ENCODE measurements at regions not wholly inside any gene's neighbourhood (a gene's known extent, or its start where the extent isn't known, plus 50 kb on each side); places are given as distances from the start of the nearest gene placed in this dataset.

DNA sequence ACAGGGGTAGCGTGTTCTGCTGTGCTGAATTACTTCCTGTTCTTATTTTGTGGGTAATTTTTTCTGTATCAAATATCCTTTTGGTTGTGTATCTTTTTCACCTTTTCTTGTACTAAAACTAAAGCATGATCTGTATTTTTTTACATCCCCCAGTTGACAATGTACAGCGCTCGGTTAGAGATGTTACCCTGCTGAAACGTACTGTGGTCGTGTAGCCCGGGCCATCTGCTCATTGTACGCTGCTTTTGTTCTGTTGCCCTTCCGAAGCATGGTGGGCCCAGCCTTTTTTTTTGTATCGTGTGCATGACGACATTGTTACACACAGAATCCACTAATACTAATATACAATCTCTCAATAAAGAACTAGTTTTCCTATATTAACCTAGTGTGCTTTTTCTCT is 233.1 kb downstream of the HAUS1 start:
- Histone ChIP-seq H3K4me1 (peaks cover 0 to 29% (median 4%) of the 10 kb centered on the region in 4 donors), H3K4me3 (no peak overlapping the region), H3K27me3 (peaks cover 66% of the 10 kb centered on the region), H3K27ac (no peak overlapping the region), H3K36me3 (no peaks in the 10 kb centered on the region), H3K9me3 (no peaks in the 10 kb centered on the region)
- intact Hi-C loops (cut with DNase I; ENCODE audit: low total_unique reads) (no loop called here), in situ Hi-C loops (cut with MboI; ENCODE audit: low pct_ligation_motif_present in 1 of 4, low pct_unique_long_range_greater_than_20kb in 1 of 4, low sequenced_read_pairs in 3 of 4) (no loop called here)
- no peak for DNase-seq
- TF ChIP-seq POLR2AphosphoS5 (IDR thresholded peaks at IDR 0.05) (no peak), POLR2A (IDR thresholded peaks at IDR 0.05) (no peak), EP300 (IDR thresholded peaks at IDR 0.05; ENCODE audit: low read depth) (no peak)
- TF ChIP-seq, protein P1, sequence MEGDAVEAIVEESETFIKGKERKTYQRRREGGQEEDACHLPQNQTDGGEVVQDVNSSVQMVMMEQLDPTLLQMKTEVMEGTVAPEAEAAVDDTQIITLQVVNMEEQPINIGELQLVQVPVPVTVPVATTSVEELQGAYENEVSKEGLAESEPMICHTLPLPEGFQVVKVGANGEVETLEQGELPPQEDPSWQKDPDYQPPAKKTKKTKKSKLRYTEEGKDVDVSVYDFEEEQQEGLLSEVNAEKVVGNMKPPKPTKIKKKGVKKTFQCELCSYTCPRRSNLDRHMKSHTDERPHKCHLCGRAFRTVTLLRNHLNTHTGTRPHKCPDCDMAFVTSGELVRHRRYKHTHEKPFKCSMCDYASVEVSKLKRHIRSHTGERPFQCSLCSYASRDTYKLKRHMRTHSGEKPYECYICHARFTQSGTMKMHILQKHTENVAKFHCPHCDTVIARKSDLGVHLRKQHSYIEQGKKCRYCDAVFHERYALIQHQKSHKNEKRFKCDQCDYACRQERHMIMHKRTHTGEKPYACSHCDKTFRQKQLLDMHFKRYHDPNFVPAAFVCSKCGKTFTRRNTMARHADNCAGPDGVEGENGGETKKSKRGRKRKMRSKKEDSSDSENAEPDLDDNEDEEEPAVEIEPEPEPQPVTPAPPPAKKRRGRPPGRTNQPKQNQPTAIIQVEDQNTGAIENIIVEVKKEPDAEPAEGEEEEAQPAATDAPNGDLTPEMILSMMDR (IDR thresholded peaks at IDR 0.05), result no peak
- WGBS, 2 donors (ENCODE audit: low coverage in 1 of 2), result 69 to 83% methylated on average over 10 of the region's 10 CpGs

DNA sequence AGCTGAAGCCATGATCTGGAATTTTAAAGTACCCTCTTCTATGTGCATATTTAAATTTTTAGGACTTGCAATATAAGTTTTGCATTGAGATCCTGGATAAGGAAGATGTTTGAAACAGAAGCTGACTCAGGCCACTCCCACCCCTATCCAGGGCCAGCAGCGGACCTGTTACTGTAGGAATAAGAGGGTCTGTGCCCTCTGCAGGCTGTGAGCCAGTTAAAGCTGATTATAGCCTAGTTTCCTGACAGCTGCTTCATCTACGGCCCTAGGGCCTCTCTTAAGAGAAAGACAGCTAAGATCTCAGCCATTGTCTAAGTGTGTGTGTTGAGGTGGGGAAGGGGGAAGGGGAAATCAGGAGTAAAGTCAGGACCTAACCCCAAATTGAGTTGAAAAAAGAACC is 234.0 kb downstream of the HAUS1 start:
- intact Hi-C loops (cut with DNase I; ENCODE audit: low total_unique reads), result no loop called here
- Histone ChIP-seq H3K27ac (no peak overlapping the region), H3K9me3 (no peaks in the 10 kb centered on the region), H3K27me3 (peaks cover 57% of the 10 kb centered on the region), H3K36me3 (no peaks in the 10 kb centered on the region), H3K4me1 (peaks cover 0 to 29% (median 4%) of the 10 kb centered on the region in 4 donors), H3K4me3 (no peak overlapping the region)
- no peak for DNase-seq
- in situ Hi-C loops (cut with MboI; ENCODE audit: low pct_ligation_motif_present in 1 of 4, low pct_unique_long_range_greater_than_20kb in 1 of 4, low sequenced_read_pairs in 3 of 4), result no loop called here
- 47 to 66% methylated on average over 2 of the region's 2 CpGs for WGBS, 2 donors (ENCODE audit: low coverage in 1 of 2)
- TF ChIP-seq, protein P1 (IDR thresholded peaks at IDR 0.05), result no peak
- TF ChIP-seq POLR2A (IDR thresholded peaks at IDR 0.05) (no peak), POLR2AphosphoS5 (IDR thresholded peaks at IDR 0.05) (no peak), EP300 (IDR thresholded peaks at IDR 0.05; ENCODE audit: low read depth) (no peak)

DNA sequence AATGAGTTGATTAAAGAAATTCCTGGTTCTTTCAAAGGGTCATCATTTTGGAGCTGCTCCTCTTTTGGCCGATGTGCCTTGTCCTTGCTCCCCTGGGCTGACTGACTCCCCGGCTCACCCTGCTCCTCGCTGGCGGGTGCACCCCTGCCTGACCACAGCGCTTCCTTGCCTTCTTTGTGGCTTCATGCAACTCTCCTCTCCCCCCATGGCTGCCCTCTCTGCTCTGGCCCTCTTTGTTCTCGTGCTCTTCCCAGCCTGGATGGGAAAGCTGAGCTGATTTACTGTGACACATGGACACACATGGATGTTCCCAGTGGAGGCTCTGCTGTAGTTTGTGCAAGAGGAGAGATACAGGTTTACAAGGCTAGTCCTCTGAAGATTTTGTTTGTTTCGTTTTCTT is 234.6 kb downstream of the HAUS1 start:
- in situ Hi-C loops (cut with MboI; ENCODE audit: low pct_ligation_motif_present in 1 of 4, low pct_unique_long_range_greater_than_20kb in 1 of 4, low sequenced_read_pairs in 3 of 4) (no loop called here), intact Hi-C loops (cut with DNase I; ENCODE audit: low total_unique reads) (no loop called here)
- Histone ChIP-seq H3K36me3 (no peaks in the 10 kb centered on the region), H3K9me3 (no peaks in the 10 kb centered on the region), H3K27ac (no peak overlapping the region), H3K4me3 (no peak overlapping the region), H3K27me3 (peaks cover 51% of the 10 kb centered on the region), H3K4me1 (peaks cover 0 to 26% (median 4%) of the 10 kb centered on the region in 4 donors)
- 78% methylated on average over 7 of the region's 7 CpGs for WGBS, 2 donors (ENCODE audit: low coverage in 1 of 2)
- TF ChIP-seq, protein P1 (IDR thresholded peaks at IDR 0.05), result no peak
- no peak for DNase-seq

DNA sequence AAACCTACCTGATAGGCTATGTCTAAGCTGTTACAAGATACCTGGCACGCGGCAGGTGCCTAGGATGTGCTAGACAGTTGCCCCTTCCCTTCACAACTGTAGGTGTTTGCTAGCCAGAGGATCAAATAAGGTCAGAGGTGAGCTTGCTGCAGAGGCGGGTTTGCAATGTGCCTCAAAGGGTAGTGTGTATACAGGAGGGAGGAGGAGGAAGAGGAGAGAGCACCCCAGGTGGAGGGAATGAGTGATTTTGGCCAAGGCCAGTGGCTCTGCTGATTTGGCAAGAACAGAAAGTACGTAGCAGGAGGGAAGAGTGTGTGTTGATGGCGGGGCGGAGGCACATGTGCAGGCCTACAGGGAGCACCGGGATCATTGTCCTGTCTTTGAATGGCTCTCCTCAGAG is 236.5 kb downstream of the HAUS1 start:
- Histone ChIP-seq H3K36me3 (no peaks in the 10 kb centered on the region), H3K4me1 (peaks cover 0 to 12% (median 2%) of the 10 kb centered on the region in 4 donors), H3K4me3 (no peak overlapping the region), H3K9me3 (no peaks in the 10 kb centered on the region), H3K27ac (no peak overlapping the region), H3K27me3 (peaks cover 34% of the 10 kb centered on the region)
- TF ChIP-seq POLR2AphosphoS5 (IDR thresholded peaks at IDR 0.05) (no peak), POLR2A (IDR thresholded peaks at IDR 0.05) (no peak), EP300 (IDR thresholded peaks at IDR 0.05; ENCODE audit: low read depth) (no peak)
- TF ChIP-seq, protein P1 (IDR thresholded peaks at IDR 0.05), result no peak
- intact Hi-C loops (cut with DNase I; ENCODE audit: low total_unique reads), result no loop called here
- WGBS, 2 donors (ENCODE audit: low coverage in 1 of 2), result 90 to 100% methylated on average over 4 to 7 of the region's 7 CpGs
- DNase-seq, result no peak
- in situ Hi-C loops (cut with MboI; ENCODE audit: low pct_ligation_motif_present in 1 of 4, low pct_unique_long_range_greater_than_20kb in 1 of 4, low sequenced_read_pairs in 3 of 4), result no loop called here
